Breast epithelium (tissue), 4 donors: ENCODE measurements at regions not wholly inside any gene's neighbourhood (a gene's known extent, or its start where the extent isn't known, plus 50 kb on each side); places are given as distances from the start of the nearest gene placed in this dataset.
"Not testable (repeated sequence)": the region's sequence is repeated elsewhere in the genome, so short reads cannot be mapped to it uniquely, and the experiment has no call there.

Source experiments
- DNase-seq, 2 donors: peaks; one replicate each; pipeline ENCODE4 v3.0.0-alpha.2; 2019; ENCODE audit warnings: low spot score in 2 of 2
- H3K27ac ChIP-seq, 2 donors: fragments of 200-600 bp; sonication (generic) in 1 of 2; one replicate each; pipeline ENCODE4 v1.5.1; 2016 to 2019; ENCODE audit warnings: mild to moderate bottlenecking in 1 of 2
- H3K27me3 ChIP-seq, 2 donors: fragments of 200-600 bp; sonication (generic) in 1 of 2; one replicate each; pipeline versions ENCODE4 v1.5.1 to v1.6.0; 2017 to 2019; ENCODE audit warnings: control low read depth in 1 of 2, mild to moderate bottlenecking in 1 of 2
- H3K36me3 ChIP-seq: fragments of 200-600 bp; one replicate; pipeline ENCODE4 v1.5.1; 2019
- H3K4me1 ChIP-seq, 2 donors: fragments of 200-600 bp; sonication (generic); one replicate each; pipeline ENCODE4 v1.5.1; 2016 to 2019; ENCODE audit warnings: control low read depth in 1 of 2
- H3K4me3 ChIP-seq, 3 donors: fragments of 200-600 bp; sonication (generic); 1 replicate in 2 of 3; 2 replicates in 1 of 3; pipeline ENCODE4 v1.5.1; 2016 to 2019; ENCODE audit warnings: mild to moderate bottlenecking in 3 of 3, moderate library complexity in 2 of 3
- H3K9me3 ChIP-seq, 2 donors: fragments of 200-600 bp; sonication (generic) in 1 of 2; one replicate each; pipeline ENCODE4 v1.5.1; 2016 to 2019; ENCODE audit warnings: control low read depth in 1 of 2
- POLR2A ChIP-seq: fragments of 450-650 bp; IDR thresholded peaks from one replicate; pipeline ENCODE4 v1.6.1; 2016; ENCODE audit warnings: antibody characterized with exemption, mild to moderate bottlenecking, moderate library complexity
- POLR2AphosphoS5 ChIP-seq, 3 donors: sonication (generic); formaldehyde crosslinking; IDR thresholded peaks; one replicate each; pipeline ENCODE4 v1.6.1; 2017; ENCODE audit warnings: antibody characterized with exemption in 3 of 3
- intact Hi-C: fragments of 100-400 bp; cut with DNase I; formaldehyde crosslinking; loops from one replicate; pipeline ENCODE4 v1.15.1; 2023; ENCODE audit warnings: low total_unique reads
- TF ChIP-seq, protein P1 (sequence below), 3 donors: fragments of 450-650 bp; IDR thresholded peaks; one replicate each; pipeline ENCODE4 v1.5.1; 2016 to 2017; ENCODE audit warnings: antibody characterized with exemption in 3 of 3, mild to moderate bottlenecking in 3 of 3, moderate library complexity in 3 of 3

GRCh38 chr7:80026766-80027165, 107.9 kb upstream of the GNAI1 start:
- DNase-seq = no peak
- Histone ChIP-seq H3K9me3 (no peaks in the 10 kb centered on the region), H3K27me3 (no peaks in the 10 kb centered on the region), H3K4me3 (no peak overlapping the region), H3K4me1 (no peaks in the 10 kb centered on the region), H3K36me3 (no peaks in the 10 kb centered on the region), H3K27ac (no peak overlapping the region)
- intact Hi-C loops = no loop called here
- TF ChIP-seq, protein P1, sequence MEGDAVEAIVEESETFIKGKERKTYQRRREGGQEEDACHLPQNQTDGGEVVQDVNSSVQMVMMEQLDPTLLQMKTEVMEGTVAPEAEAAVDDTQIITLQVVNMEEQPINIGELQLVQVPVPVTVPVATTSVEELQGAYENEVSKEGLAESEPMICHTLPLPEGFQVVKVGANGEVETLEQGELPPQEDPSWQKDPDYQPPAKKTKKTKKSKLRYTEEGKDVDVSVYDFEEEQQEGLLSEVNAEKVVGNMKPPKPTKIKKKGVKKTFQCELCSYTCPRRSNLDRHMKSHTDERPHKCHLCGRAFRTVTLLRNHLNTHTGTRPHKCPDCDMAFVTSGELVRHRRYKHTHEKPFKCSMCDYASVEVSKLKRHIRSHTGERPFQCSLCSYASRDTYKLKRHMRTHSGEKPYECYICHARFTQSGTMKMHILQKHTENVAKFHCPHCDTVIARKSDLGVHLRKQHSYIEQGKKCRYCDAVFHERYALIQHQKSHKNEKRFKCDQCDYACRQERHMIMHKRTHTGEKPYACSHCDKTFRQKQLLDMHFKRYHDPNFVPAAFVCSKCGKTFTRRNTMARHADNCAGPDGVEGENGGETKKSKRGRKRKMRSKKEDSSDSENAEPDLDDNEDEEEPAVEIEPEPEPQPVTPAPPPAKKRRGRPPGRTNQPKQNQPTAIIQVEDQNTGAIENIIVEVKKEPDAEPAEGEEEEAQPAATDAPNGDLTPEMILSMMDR (IDR thresholded peaks at IDR 0.05) = no peak
- TF ChIP-seq POLR2AphosphoS5 (IDR thresholded peaks at IDR 0.05) = no peak
- TF ChIP-seq POLR2A = no peak

DNA sequence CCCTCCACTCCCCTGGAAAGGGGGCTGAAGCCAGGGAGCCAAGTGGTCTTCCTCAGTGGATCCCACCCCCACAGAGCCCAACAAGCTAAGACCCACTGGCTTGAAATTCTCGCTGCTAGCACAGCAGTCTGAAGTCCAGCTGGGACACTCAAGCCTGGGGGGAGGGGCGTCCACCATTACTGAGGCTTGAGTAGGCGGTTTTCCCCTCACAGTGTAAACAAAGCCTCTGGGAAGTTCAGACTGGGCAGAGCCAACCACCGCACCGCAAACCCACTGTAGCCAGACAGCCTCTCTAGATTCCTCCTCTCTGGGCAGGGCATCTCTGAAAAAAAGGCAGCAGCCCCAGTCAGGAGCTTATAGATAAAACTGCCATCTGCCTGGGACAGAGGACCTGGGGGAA, 114.4 kb upstream of the GNAI1 start:
- H3K36me3 ChIP-seq, H3K4me3 ChIP-seq, H3K27ac ChIP-seq, H3K27me3 ChIP-seq, DNase-seq, H3K4me1 ChIP-seq, intact Hi-C loops, H3K9me3 ChIP-seq: not testable (repeated sequence)

GRCh38 chr7:80019809-80020207, 114.8 kb upstream of the GNAI1 start:
- H3K36me3 ChIP-seq, H3K27me3 ChIP-seq, intact Hi-C loops, DNase-seq, H3K9me3 ChIP-seq, H3K4me3 ChIP-seq, H3K27ac ChIP-seq, H3K4me1 ChIP-seq: not testable (repeated sequence)

DNA sequence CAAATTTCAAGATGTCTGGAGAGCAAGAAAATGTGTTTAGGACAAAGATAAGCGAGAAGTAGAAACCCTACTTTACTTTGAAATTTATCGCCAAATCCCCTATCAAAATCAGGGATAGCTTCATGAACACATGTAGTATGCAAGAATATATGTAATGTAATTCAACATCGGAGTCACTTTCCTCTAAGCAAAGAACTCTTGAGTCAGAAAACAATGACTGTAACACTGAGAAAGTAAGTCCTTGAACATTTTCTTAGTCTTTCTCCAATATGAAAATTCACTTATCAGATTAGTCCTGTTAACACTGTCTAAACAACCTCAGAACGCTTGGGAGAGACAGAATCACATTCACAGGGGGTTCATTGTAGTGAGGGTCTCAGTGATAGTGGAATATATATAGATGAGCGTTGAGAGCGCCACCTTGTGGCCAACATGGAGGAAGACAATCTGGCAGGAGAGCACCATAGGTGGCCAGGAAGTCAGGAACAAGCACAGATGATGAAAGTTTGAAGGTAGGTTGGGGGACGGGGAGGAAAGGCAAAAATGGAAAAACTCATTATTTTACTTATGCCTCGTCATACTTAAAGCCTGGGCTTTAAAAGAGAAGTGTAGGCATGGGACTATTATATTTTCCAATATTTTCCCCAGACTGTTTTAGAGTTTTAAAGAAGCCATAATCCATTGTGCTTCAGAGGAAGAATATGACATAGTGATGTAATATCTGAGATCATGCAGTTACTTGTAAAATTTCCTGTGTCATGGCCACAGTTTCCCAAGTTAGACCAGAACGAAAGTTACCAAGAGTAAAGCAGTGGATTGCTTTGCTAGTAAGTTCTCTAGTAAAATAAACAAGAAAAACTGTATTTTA, 115.5 kb upstream of the GNAI1 start:
- intact Hi-C loops = no loop called here
- DNase-seq = no peak
- Histone ChIP-seq H3K9me3 (no peaks in the 10 kb centered on the region), H3K27me3 (no peaks in the 10 kb centered on the region), H3K4me1 (no peaks in the 10 kb centered on the region), H3K27ac (no peak overlapping the region), H3K36me3 (no peaks in the 10 kb centered on the region), H3K4me3 (no peak overlapping the region)
- TF ChIP-seq POLR2AphosphoS5 (IDR thresholded peaks at IDR 0.05) (no peak), POLR2A (no peak)
- TF ChIP-seq, protein P1 (IDR thresholded peaks at IDR 0.05) = peak; percentile 52 to 72 (median 60)

- DNase-seq = no peak
- H3K36me3 ChIP-seq = no peaks in the 10 kb centered on the region
- H3K27ac ChIP-seq = no peak overlapping the region
- TF ChIP-seq POLR2AphosphoS5 (IDR thresholded peaks at IDR 0.05) (no peak), POLR2A (no peak)
- H3K4me1 ChIP-seq = no peaks in the 10 kb centered on the region
- no peak overlapping the region for H3K4me3 ChIP-seq
- no peaks in the 10 kb centered on the region for H3K9me3 ChIP-seq
- H3K27me3 ChIP-seq = no peaks in the 10 kb centered on the region
- intact Hi-C loops = no loop called here
These were observed 117.4 kb upstream of the GNAI1 start for GRCh38 chr7:80017101-80017698.

DNA sequence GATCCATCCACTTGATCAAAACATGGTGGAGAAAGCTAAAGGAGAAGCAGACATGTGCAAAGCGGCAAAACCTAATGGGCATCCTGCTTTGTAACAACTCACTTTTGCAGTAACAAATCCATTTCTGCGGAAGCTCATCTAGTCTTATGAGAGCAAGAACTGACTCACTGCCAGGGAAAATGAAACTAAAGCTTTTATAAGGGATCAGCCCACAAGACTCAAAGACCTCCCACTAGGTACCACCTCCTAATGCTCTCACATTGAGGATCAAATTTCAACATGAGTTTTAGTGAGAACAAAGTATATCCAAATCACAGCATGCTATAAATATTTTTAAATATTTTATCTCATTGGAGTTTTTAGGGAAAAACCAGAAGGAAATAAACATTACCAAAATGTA, 120.1 kb upstream of the GNAI1 start:
- H3K27me3 ChIP-seq = no peaks in the 10 kb centered on the region
- H3K4me1 ChIP-seq = no peaks in the 10 kb centered on the region
- H3K36me3 ChIP-seq = no peaks in the 10 kb centered on the region
- TF ChIP-seq, protein P1 (IDR thresholded peaks at IDR 0.05) = no peak
- TF ChIP-seq POLR2AphosphoS5 (IDR thresholded peaks at IDR 0.05) (no peak), POLR2A (no peak)
- intact Hi-C loops = no loop called here
- DNase-seq = no peak
- H3K27ac ChIP-seq = no peak overlapping the region
- H3K4me3 ChIP-seq = no peak overlapping the region
- no peaks in the 10 kb centered on the region for H3K9me3 ChIP-seq
